ENCODE measurements at regions not wholly inside any gene's neighbourhood (a gene's known extent, or its start where the extent isn't known, plus 50 kb on each side); places are given as distances from the start of the nearest gene placed in this dataset.

GRCh38 chr5:145554399-145554798, 280.7 kb downstream of the PRELID2 start:
- no peak overlapping the region for H3K27ac ChIP-seq
- no peaks in the 10 kb centered on the region for H3K9me3 ChIP-seq (ENCODE audit: low read depth)
- H3K4me3 ChIP-seq, result no peak overlapping the region
- no peaks in the 10 kb centered on the region for H3K36me3 ChIP-seq
- DNase-seq (ENCODE audit: low read depth in 1 of 2, low spot score in 1 of 2), result peak; percentile 10 to 27
- H3K4me1 ChIP-seq (ENCODE audit: low read depth), result peaks cover 7% of the 10 kb centered on the region
- H3K27me3 ChIP-seq, result no peaks in the 10 kb centered on the region
- no peak for TF ChIP-seq CTCF (IDR thresholded peaks at IDR 0.05; ENCODE audit: low read depth, low read length)

- no peaks in the 10 kb centered on the region for H3K27me3 ChIP-seq
- H3K4me3 ChIP-seq, result no peak overlapping the region
- H3K9me3 ChIP-seq (ENCODE audit: low read depth), result no peaks in the 10 kb centered on the region
- no peak for TF ChIP-seq CTCF (IDR thresholded peaks at IDR 0.05; ENCODE audit: low read depth, low read length)
- H3K27ac ChIP-seq, result no peak overlapping the region
- no peak for DNase-seq (ENCODE audit: low read depth in 1 of 2, low spot score in 1 of 2)
- no peaks in the 10 kb centered on the region for H3K36me3 ChIP-seq
- peaks cover under 1% of the 10 kb centered on the region for H3K4me1 ChIP-seq (ENCODE audit: low read depth)
Observed at GRCh38 chr5:145553177-145553576, 282.0 kb downstream of the PRELID2 start.

- Histone ChIP-seq H3K36me3 (no peaks in the 10 kb centered on the region), H3K9me3 (ENCODE audit: low read depth) (no peaks in the 10 kb centered on the region), H3K4me3 (no peak overlapping the region), H3K4me1 (ENCODE audit: low read depth) (no peaks in the 10 kb centered on the region), H3K27me3 (no peaks in the 10 kb centered on the region), H3K27ac (no peak overlapping the region)
- TF ChIP-seq CTCF (IDR thresholded peaks at IDR 0.05; ENCODE audit: low read depth, low read length), result no peak
- no peak for DNase-seq (ENCODE audit: low read depth in 1 of 2, low spot score in 1 of 2)
Observed at GRCh38 chr5:145551714-145552113, 283.4 kb downstream of the PRELID2 start.

- TF ChIP-seq CTCF (IDR thresholded peaks at IDR 0.05; ENCODE audit: low read depth, low read length), result no peak
- no peaks in the 10 kb centered on the region for H3K4me1 ChIP-seq (ENCODE audit: low read depth)
- no peaks in the 10 kb centered on the region for H3K36me3 ChIP-seq
- no peaks in the 10 kb centered on the region for H3K9me3 ChIP-seq (ENCODE audit: low read depth)
- H3K4me3 ChIP-seq, result no peak overlapping the region
- no peak overlapping the region for H3K27ac ChIP-seq
- H3K27me3 ChIP-seq, result no peaks in the 10 kb centered on the region
- DNase-seq (ENCODE audit: low read depth in 1 of 2, low spot score in 1 of 2), result no peak
Observed at GRCh38 chr5:145548097-145548496, 287.0 kb downstream of the PRELID2 start.

- no peaks in the 10 kb centered on the region for H3K27me3 ChIP-seq
Observed at GRCh38 chr5:145544401-145544800, 290.7 kb downstream of the PRELID2 start.

More at GRCh38 chr5:145544401-145544800, 290.7 kb downstream of the PRELID2 start:
- H3K9me3 ChIP-seq (ENCODE audit: low read depth), result no peaks in the 10 kb centered on the region
- TF ChIP-seq CTCF (IDR thresholded peaks at IDR 0.05; ENCODE audit: low read depth, low read length), result no peak
- no peaks in the 10 kb centered on the region for H3K36me3 ChIP-seq
- no peak overlapping the region for H3K27ac ChIP-seq
- DNase-seq (ENCODE audit: low read depth in 1 of 2, low spot score in 1 of 2), result no peak
- H3K4me1 ChIP-seq (ENCODE audit: low read depth), result no peaks in the 10 kb centered on the region
- no peak overlapping the region for H3K4me3 ChIP-seq

Data from cardiac muscle cell (in vitro differentiated cells and primary cell).